ENCODE measurements at regions not wholly inside any gene's neighbourhood (a gene's known extent, or its start where the extent isn't known, plus 50 kb on each side); places are given as distances from the start of the nearest gene placed in this dataset.

DNA sequence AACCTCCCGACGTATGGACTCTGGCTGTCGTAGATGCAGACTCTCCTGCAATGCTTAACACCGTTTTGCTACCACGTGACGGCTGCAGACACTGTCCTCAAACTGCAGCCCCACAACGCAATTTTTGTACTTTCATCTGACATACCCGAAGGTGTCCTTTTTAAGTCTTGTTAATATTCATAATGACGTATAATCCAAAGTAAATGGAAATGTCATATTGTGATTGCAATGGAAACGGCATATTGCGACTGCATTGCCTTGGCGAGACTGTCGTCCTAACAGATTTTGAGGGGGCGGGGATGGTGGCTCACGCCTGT is 79.3 kb upstream of the TBC1D3K start:
- no peak overlapping the region for H3K4me3 ChIP-seq (ENCODE audit: low read depth, low read length)
- DNase-seq (ENCODE audit: low read depth), result no peak
- TF ChIP-seq, protein P1, sequence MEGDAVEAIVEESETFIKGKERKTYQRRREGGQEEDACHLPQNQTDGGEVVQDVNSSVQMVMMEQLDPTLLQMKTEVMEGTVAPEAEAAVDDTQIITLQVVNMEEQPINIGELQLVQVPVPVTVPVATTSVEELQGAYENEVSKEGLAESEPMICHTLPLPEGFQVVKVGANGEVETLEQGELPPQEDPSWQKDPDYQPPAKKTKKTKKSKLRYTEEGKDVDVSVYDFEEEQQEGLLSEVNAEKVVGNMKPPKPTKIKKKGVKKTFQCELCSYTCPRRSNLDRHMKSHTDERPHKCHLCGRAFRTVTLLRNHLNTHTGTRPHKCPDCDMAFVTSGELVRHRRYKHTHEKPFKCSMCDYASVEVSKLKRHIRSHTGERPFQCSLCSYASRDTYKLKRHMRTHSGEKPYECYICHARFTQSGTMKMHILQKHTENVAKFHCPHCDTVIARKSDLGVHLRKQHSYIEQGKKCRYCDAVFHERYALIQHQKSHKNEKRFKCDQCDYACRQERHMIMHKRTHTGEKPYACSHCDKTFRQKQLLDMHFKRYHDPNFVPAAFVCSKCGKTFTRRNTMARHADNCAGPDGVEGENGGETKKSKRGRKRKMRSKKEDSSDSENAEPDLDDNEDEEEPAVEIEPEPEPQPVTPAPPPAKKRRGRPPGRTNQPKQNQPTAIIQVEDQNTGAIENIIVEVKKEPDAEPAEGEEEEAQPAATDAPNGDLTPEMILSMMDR (IDR thresholded peaks at IDR 0.05; ENCODE audit: insufficient read depth, low read depth, low read length, missing control alignments), result no peak

DNA sequence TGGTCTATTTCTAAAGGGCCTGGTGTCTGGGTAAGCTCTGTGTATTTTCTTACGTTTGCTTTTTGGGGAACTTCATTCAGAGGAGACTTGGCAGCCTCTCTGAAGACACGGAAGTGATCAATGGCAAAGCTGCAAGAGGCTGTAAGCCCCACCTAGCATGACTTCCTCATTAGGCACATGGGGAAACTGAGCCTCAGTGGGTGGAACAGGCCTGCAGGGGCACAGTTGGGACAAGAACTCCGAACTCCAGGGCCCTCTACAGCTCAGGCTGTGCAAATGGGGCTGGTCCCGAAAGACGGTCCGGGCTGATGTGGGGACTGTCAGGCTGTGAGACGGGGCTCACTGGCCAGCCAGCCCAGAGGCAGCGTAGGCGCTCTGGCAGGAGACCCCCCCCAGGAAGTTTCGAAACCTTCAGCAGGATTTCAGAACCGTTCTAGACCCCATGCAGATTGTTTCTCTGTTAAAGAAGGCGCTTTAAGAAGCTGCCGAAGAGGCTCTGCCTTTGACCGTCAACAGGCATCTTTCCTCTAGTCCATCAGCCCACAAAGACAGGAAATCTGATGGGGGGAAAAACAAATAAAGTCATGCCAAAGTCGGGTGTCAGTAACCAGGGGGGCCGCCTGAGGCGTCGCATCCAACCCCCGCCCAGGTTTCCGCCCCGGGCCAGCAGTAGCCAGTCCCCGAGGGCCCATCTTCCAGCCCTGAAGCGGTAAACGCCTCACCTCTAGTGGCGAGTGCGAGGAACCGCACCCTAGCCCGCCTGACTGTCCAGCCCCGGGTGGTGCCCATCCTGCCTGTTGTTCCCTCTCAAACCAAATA is 79.8 kb upstream of the TBC1D3K start:
- DNase-seq (ENCODE audit: low read depth), result peak; percentile 70
- TF ChIP-seq, protein P1 (IDR thresholded peaks at IDR 0.05; ENCODE audit: insufficient read depth, low read depth, low read length, missing control alignments), result peak; percentile 94
- no peak overlapping the region for H3K4me3 ChIP-seq (ENCODE audit: low read depth, low read length)

DNA sequence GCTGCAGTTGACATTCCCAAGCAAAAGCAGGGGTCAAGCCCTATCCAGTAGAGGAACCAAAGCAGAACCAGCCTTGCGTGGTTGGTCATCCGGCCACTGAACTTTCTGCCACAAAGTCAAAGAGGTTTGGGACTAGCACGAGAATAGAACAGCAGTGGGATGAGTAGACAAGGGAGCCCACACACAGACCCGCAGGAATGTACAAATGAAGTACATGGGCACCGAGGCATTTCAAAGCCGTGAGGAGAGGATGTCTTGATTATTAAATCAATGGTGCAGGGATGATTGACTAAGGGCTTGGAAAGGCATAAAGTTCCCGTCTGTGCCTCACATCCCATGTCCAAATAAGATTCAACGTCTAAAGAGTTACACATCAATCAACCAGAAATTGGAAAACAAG is 81.8 kb upstream of the TBC1D3K start:
- no peak for DNase-seq (ENCODE audit: low read depth)
- H3K4me3 ChIP-seq (ENCODE audit: low read depth, low read length), result no peak overlapping the region
- TF ChIP-seq, protein P1 (IDR thresholded peaks at IDR 0.05; ENCODE audit: insufficient read depth, low read depth, low read length, missing control alignments), result no peak

DNA sequence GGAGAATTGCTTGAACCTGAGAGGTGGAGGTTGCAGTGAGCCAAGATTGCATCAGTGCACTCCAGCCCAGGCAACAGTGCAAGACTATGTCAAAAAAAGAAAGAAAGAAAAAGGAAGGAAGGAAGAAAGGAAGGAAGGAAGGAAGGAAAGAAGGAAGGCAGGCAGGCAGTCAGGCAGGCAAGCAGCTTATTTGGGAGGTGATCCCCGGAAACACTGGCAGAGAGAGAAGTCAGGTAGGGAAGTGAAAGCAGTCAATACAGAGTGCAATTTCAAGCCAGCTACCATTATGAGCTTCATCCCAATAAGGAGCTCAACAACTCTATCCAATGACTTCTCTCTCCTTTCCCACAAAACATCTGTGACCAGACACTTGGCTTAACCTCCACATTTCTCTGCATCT is 83.0 kb upstream of the TBC1D3K start:
- TF ChIP-seq, protein P1 (IDR thresholded peaks at IDR 0.05; ENCODE audit: insufficient read depth, low read depth, low read length, missing control alignments), result no peak
- H3K4me3 ChIP-seq (ENCODE audit: low read depth, low read length), result no peak overlapping the region
- no peak for DNase-seq (ENCODE audit: low read depth)

DNA sequence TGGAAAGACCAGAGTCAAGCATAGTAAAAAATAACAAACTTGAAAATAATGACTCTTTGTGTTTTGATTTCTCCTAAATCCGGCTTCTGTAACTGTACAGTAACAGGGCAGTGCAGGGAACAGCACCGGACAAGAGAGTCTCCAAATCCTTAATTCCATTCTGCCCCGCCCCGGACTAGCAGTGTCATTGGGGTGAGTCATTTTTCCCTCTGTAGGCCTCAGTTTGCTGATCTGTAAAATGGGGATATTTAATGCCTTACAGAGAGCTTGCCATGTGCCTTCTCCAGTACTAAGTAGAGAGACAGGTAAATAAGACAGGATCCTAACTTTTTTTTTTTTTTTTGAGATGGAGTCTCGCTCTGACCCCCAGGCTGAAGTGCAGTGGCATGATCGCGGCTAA is 83.6 kb upstream of the TBC1D3K start:
- no peak overlapping the region for H3K4me3 ChIP-seq (ENCODE audit: low read depth, low read length)
- TF ChIP-seq, protein P1 (IDR thresholded peaks at IDR 0.05; ENCODE audit: insufficient read depth, low read depth, low read length, missing control alignments), result no peak
- no peak for DNase-seq (ENCODE audit: low read depth)

DNA sequence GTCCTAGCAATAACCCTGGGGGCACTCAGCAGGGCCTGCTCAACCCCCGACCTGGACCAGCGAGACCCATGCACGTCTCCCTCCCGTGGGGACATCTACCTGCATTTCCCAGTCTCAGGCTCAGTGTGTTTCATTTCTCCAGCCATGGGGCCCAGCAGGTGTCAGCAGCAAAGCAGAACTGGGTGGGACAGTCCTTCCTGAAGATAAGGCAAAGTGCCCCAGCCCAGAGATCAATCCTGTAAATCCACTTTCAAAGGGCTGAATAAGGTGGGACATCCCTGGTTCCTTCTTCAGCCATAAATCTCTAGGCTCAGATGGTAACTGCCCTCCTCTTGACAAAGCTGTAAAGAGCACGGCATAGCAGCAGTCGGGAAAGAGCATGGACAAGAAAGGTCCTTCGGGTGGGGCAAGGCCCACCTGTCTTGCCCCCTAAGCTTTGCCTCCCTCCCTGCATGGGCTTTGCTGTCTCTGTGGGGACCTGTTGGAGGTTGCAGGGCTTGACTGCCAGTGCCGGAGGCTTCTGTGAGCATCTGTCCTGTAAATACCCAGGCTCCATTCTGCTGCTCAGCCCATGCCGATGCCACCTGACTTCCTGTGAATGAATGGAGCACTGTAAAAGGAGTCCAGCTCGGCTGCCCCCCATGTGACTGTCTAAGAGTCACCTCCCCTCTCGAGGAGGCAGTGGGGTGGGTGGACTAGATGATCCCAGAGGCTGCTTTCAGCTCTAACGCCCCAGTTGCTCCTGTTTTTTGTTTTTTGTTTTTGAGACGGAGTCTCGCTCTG is 84.8 kb upstream of the TBC1D3K start:
- no peak for DNase-seq (ENCODE audit: low read depth)
- no peak overlapping the region for H3K4me3 ChIP-seq (ENCODE audit: low read depth, low read length)
- TF ChIP-seq, protein P1 (IDR thresholded peaks at IDR 0.05; ENCODE audit: insufficient read depth, low read depth, low read length, missing control alignments), result no peak
